BLaER1 treated with 17β-estradiol and CSF1 and Interleukin-3, amounts not matched to agents 10 nM and 100 nM (cell line): ENCODE measurements at regions not wholly inside any gene's neighbourhood (a gene's known extent, or its start where the extent isn't known, plus 50 kb on each side); places are given as distances from the start of the nearest gene placed in this dataset.

Source experiments
- H3K27ac ChIP-seq, 11 experiments: shearing (Covaris generic); formaldehyde crosslinking; 2 replicates each; pipeline ENCODE4 v1.8.1; 2022
- H3K27me3 ChIP-seq, 11 experiments: shearing (Covaris generic); formaldehyde crosslinking; 2 replicates each; pipeline ENCODE4 v1.8.1; 2022
- H3K36me3 ChIP-seq, 11 experiments: shearing (Covaris generic); formaldehyde crosslinking; 2 replicates each; pipeline ENCODE4 v1.8.1; 2022
- H3K4me1 ChIP-seq, 10 experiments: shearing (Covaris generic); formaldehyde crosslinking; 2 replicates each; pipeline ENCODE4 v1.8.1; 2022
- H3K4me2 ChIP-seq, 11 experiments: shearing (Covaris generic); formaldehyde crosslinking; 2 replicates each; pipeline ENCODE4 v1.8.1; 2022
- H3K4me3 ChIP-seq, 10 experiments: shearing (Covaris generic); formaldehyde crosslinking; 2 replicates each; pipeline ENCODE4 v1.8.1; 2022
- H3K9ac ChIP-seq, 11 experiments: shearing (Covaris generic); formaldehyde crosslinking; 2 replicates each; pipeline ENCODE4 v1.8.1; 2022
- H3K9me3 ChIP-seq, 11 experiments: shearing (Covaris generic); formaldehyde crosslinking; replicated peaks in 1 of 11; 2 replicates each; pipeline ENCODE4 v1.8.1; 2022
- H4K20me1 ChIP-seq, 11 experiments: shearing (Covaris generic); formaldehyde crosslinking; 2 replicates each; pipeline ENCODE4 v1.8.1; 2022
- Cebpa-rat ChIP-seq, 11 experiments: shearing (Covaris generic); IDR thresholded peaks; 2 replicates each; pipeline ENCODE4 v1.8.1; 2022

- H3K4me2 ChIP-seq, result peak overlapping the region; percentile 16 to 88 (median 68); a peak in 20 of 22 replicates
- H3K36me3 ChIP-seq, result peaks cover 0 to 5% (median 0%) of the 10 kb centered on the region in 11 experiments; a peak in 1 of 22 replicates
- no peaks in the 10 kb centered on the region for H4K20me1 ChIP-seq
- no peaks in the 10 kb centered on the region for H3K27me3 ChIP-seq
- peak overlapping the region in 3 of 11 experiments; percentile 1 to 45 (median 28); a peak in 3 of 22 replicates for H3K27ac ChIP-seq
- H3K9ac ChIP-seq, result peak overlapping the region in 2 of 11 experiments; percentile 1 to 34; a peak in 2 of 22 replicates
- H3K4me3 ChIP-seq, result peak overlapping the region in 3 of 10 experiments; percentile 14 to 44 (median 38); a peak in 4 of 20 replicates
- TF ChIP-seq Cebpa-rat (IDR thresholded peaks at IDR 0.05), result no peak
- peaks cover 19 to 48% (median 40%) of the 10 kb centered on the region in 11 experiments; a peak in 21 of 22 replicates for H3K9me3 ChIP-seq
- H3K4me1 ChIP-seq, result peaks cover 10 to 81% (median 57%) of the 10 kb centered on the region in 10 experiments; a peak in 19 of 20 replicates
These were observed 1502.9 kb downstream of the CDH11 start for GRCh38 chr16:63618896-63619485.

- no peak for TF ChIP-seq Cebpa-rat (IDR thresholded peaks at IDR 0.05)
- peaks cover 10 to 73% (median 49%) of the 10 kb centered on the region in 10 experiments; a peak in 19 of 20 replicates for H3K4me1 ChIP-seq
- H3K9ac ChIP-seq, result no peak overlapping the region; a peak in 1 of 22 replicates
- peaks cover 19 to 55% (median 41%) of the 10 kb centered on the region in 11 experiments; a peak in 21 of 22 replicates for H3K9me3 ChIP-seq
- peak overlapping the region in 4 of 10 experiments; percentile 4 to 47 (median 26); a peak in 5 of 20 replicates for H3K4me3 ChIP-seq
- peak overlapping the region; percentile 16 to 88 (median 68); a peak in 19 of 22 replicates for H3K4me2 ChIP-seq
- no peaks in the 10 kb centered on the region for H4K20me1 ChIP-seq
- peaks cover 0 to 5% (median 0%) of the 10 kb centered on the region in 11 experiments; a peak in 1 of 22 replicates for H3K36me3 ChIP-seq
- H3K27ac ChIP-seq, result peak overlapping the region in 2 of 11 experiments; percentile 1 to 45; a peak in 2 of 22 replicates
- no peaks in the 10 kb centered on the region for H3K27me3 ChIP-seq
These were observed 1503.7 kb downstream of the CDH11 start for GRCh38 chr16:63617990-63618763.

DNA sequence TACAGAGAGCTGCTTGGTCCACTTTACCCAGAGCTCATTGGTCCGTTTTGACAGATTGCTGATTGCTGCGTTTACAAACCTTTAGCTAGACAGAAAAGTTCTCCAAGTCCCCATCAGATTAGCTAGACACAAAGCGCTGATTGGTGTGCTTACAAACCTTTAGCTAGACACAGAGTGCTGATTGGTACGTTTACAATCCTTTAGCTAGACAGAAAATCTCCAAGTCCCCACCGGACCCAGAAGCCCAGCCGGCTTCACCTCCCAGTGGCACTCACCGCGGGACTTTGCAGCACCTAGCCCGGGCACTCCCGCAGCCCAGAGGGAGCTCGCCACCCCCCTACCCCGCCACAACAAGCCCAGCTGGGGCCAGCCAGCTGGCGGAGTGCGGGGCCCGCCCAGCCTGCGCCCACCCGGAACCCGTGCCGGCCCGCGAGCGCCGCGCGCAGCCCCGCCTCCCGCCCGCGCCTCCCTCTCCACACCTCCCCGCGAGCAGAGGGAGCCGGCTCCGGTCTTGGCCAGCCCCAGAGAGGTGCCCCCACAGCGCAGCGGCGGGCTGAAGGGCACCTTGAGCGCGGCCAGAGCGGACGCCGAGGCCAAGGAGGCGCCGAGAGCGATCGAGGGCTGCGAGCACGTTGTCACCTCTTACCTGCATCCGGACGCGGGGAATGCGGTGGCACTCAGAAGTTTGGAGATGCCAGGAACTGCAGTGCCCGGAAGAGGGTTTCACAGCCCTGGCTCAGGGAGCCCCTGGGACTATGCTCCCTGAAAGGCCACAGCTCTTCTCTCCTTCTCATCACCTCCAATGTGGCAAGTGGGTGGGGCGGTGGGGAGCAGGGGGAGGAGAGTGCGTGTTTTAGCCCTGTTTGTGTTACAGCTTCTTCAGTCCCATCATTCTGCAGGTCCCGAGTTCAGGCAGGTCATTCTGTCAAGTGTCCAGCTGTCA is 1504.5 kb downstream of the CDH11 start:
- Histone ChIP-seq H3K27ac (no peak overlapping the region), H3K9ac (no peak overlapping the region), H3K9me3 (peaks cover 19 to 64% (median 42%) of the 10 kb centered on the region in 11 experiments; a peak in 21 of 22 replicates), H4K20me1 (no peaks in the 10 kb centered on the region), H3K4me3 (peak overlapping the region in 4 of 10 experiments; percentile 4 to 47 (median 26); a peak in 7 of 20 replicates), H3K27me3 (no peaks in the 10 kb centered on the region), H3K36me3 (peaks cover 0 to 5% (median 0%) of the 10 kb centered on the region in 11 experiments; a peak in 1 of 22 replicates), H3K4me1 (peaks cover 10 to 64% (median 41%) of the 10 kb centered on the region in 10 experiments; a peak in 19 of 20 replicates), H3K4me2 (peak overlapping the region in 6 of 11 experiments; percentile 68 to 88 (median 78); a peak in 11 of 22 replicates)
- TF ChIP-seq Cebpa-rat (IDR thresholded peaks at IDR 0.05), result no peak

DNA sequence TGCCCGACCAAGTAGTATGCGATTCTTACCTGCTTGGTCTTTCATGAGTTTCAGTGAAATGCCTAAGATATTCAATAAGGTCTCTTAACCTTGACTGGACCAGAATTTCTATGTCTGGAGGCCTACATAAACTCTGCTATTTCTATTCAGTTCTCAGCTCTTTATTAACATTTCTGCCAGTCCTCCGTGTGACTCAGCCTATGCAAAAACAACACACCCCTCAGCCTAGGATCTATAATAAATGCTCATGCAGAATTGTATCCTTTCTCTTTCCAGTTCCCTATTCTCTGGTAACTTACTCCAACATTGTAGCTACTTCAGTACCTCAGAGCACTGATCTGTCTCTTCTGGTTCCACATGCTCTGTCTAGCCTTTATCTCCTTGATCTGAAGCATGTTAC is 1507.4 kb downstream of the CDH11 start:
- H3K4me3 ChIP-seq, result no peak overlapping the region
- TF ChIP-seq Cebpa-rat (IDR thresholded peaks at IDR 0.05), result no peak
- peaks cover 0 to 5% (median 0%) of the 10 kb centered on the region in 11 experiments; a peak in 2 of 22 replicates for H3K36me3 ChIP-seq
- H3K4me1 ChIP-seq, result peaks cover 10 to 35% (median 23%) of the 10 kb centered on the region in 10 experiments; a peak in 19 of 20 replicates
- no peaks in the 10 kb centered on the region for H3K27me3 ChIP-seq
- no peaks in the 10 kb centered on the region for H4K20me1 ChIP-seq
- no peak overlapping the region for H3K4me2 ChIP-seq
- no peak overlapping the region for H3K9ac ChIP-seq
- peaks cover 22 to 80% (median 48%) of the 10 kb centered on the region in 11 experiments; a peak in 21 of 22 replicates for H3K9me3 ChIP-seq
- H3K27ac ChIP-seq, result no peak overlapping the region

DNA sequence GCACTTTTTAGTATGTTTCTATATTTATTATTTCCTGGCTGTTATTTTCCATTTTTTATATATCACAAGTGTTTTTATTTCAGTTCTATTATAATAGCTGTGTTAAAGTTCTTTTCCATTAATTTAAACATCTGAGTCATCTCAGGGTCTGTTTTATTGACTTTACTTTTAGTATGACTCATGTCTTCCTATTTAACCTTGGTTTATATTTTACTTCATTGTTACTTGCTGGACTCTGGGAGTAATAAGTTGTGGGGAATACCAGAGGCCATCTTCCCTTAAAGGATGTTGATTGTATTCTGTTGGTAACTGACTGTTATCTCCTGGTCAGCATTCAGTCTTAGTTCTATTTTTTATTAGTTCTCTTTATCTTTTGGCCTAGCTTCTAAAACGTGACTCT is 1508.2 kb downstream of the CDH11 start:
- Histone ChIP-seq H3K36me3 (peaks cover 0 to 5% (median 0%) of the 10 kb centered on the region in 11 experiments; a peak in 2 of 22 replicates), H3K27me3 (no peaks in the 10 kb centered on the region), H3K4me3 (no peak overlapping the region), H3K4me2 (no peak overlapping the region), H3K9ac (no peak overlapping the region), H3K9me3 (peaks cover 22 to 80% (median 48%) of the 10 kb centered on the region in 11 experiments; a peak in 21 of 22 replicates), H3K27ac (no peak overlapping the region), H4K20me1 (no peaks in the 10 kb centered on the region), H3K4me1 (peaks cover 4 to 28% (median 15%) of the 10 kb centered on the region in 10 experiments; a peak in 19 of 20 replicates)
- no peak for TF ChIP-seq Cebpa-rat (IDR thresholded peaks at IDR 0.05)

DNA sequence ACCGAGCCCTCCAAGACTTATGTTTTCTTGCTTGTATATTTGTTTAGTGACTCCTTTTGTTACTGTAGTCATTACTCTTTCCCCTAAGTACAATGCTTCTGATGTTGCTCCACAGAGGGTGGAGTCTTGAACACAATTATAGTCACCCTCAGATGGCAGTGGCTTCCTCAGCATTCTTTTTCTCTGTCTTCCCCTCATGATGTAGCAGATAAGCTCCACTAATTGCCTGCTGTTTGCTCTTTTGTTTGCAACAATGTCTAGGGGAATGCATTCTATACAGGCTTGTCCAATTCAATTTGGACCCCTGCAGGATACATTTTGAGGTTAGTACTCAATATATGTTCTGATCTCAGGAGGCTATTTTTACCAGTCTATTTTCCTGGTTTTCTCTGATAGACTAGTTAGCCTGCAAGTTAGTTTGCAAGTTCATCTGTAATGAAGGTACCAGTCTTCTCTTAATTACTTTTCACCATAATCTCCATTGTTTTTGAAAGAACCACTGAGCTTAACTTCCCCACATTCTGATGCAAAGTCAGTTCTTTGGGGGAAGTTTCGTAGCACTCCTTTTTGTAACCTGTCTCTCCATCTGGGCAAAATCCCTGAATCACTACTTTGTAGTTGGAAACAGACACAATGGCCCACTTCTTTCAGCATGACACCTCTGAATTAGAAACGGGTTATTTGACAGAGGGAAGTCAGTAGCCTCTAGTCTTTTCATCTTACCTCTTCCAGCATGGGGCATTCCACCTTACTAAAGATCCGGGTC is 1509.2 kb downstream of the CDH11 start:
- no peaks in the 10 kb centered on the region for H3K27me3 ChIP-seq
- H3K4me2 ChIP-seq, result no peak overlapping the region
- peaks cover 0 to 5% (median 0%) of the 10 kb centered on the region in 11 experiments; a peak in 2 of 22 replicates for H3K36me3 ChIP-seq
- no peak overlapping the region for H3K4me3 ChIP-seq
- H3K9me3 ChIP-seq, result peaks cover 17 to 75% (median 42%) of the 10 kb centered on the region in 11 experiments; a peak in 21 of 22 replicates
- H3K27ac ChIP-seq, result no peak overlapping the region
- H3K4me1 ChIP-seq, result peaks cover 0 to 18% (median 7%) of the 10 kb centered on the region in 10 experiments; a peak in 10 of 20 replicates
- no peak overlapping the region for H3K9ac ChIP-seq
- TF ChIP-seq Cebpa-rat (IDR thresholded peaks at IDR 0.05), result no peak
- no peaks in the 10 kb centered on the region for H4K20me1 ChIP-seq

DNA sequence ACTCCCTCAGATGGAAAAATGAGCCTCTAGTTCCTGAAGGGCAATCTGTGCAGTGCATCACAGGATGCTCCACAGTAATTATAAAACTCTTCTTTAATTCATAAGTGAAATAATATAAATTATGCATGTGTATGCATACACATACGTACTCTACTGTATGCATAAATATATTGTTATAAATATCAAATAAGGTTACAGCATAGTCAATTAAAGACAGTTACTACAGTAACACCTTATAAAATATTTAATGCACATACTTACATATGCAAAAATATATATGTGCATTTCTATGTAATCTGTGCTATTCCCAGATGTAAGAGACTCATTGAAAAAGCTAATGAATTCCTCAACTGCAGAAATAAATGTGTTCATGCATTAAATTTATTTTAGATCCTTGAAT is 1515.1 kb downstream of the CDH11 start:
- no peaks in the 10 kb centered on the region; a peak in 1 of 22 replicates for H3K36me3 ChIP-seq
- H3K9me3 ChIP-seq, result peaks cover 0 to 19% (median 6%) of the 10 kb centered on the region in 11 experiments; a peak in 12 of 22 replicates
- TF ChIP-seq Cebpa-rat (IDR thresholded peaks at IDR 0.05), result no peak
- no peak overlapping the region for H3K9ac ChIP-seq
- no peaks in the 10 kb centered on the region for H3K4me1 ChIP-seq
- H4K20me1 ChIP-seq, result no peaks in the 10 kb centered on the region
- H3K4me2 ChIP-seq, result no peak overlapping the region
- no peak overlapping the region for H3K27ac ChIP-seq
- H3K27me3 ChIP-seq, result no peaks in the 10 kb centered on the region
- H3K4me3 ChIP-seq, result no peak overlapping the region
